Osteoblast (primary cell): ENCODE measurements at regions not wholly inside any gene's neighbourhood (a gene's known extent, or its start where the extent isn't known, plus 50 kb on each side); places are given as distances from the start of the nearest gene placed in this dataset.

Source experiments
- DNase-seq: peaks from one replicate; pipeline ENCODE4 v3.0.0; 2011; ENCODE audit warnings: low spot score, mixed read lengths; ENCODE audit not compliant: insufficient read length; ENCODE audit errors: missing footprints
- H2AFZ ChIP-seq: 2 replicates; pipeline ENCODE4 v1.6.0; 2011; ENCODE audit warnings: mild to moderate bottlenecking, low read length
- H3K27ac ChIP-seq: 2 replicates; pipeline ENCODE4 v1.5.1; 2011; ENCODE audit warnings: mild to moderate bottlenecking, low read depth, low read length, moderate library complexity
- H3K27me3 ChIP-seq: 2 replicates; pipeline ENCODE4 v1.6.0; 2012; ENCODE audit warnings: mild to moderate bottlenecking, control low read depth, inconsistent platforms, low read length, moderate library complexity; ENCODE audit not compliant: insufficient read depth
- H3K36me3 ChIP-seq: 2 replicates; pipeline ENCODE4 v1.5.1; 2011; ENCODE audit warnings: mild to moderate bottlenecking, low read length, control low read depth, moderate library complexity; ENCODE audit not compliant: insufficient read depth
- H3K4me1 ChIP-seq: 2 replicates; pipeline ENCODE4 v1.5.1; 2011; ENCODE audit warnings: mild to moderate bottlenecking, low read length, control low read depth, moderate library complexity; ENCODE audit not compliant: insufficient read depth
- H3K4me2 ChIP-seq: 2 replicates; pipeline ENCODE4 v1.6.0; 2011; ENCODE audit warnings: mild to moderate bottlenecking, low read length; ENCODE audit not compliant: insufficient read depth
- H3K4me3 ChIP-seq: fragments of 200-600 bp; sonication (generic); 3 replicates; pipeline ENCODE4 v1.5.1; 2012; ENCODE audit warnings: mild to moderate bottlenecking, low read length, inconsistent platforms; ENCODE audit not compliant: insufficient read depth
- H3K79me2 ChIP-seq: 2 replicates; pipeline ENCODE4 v1.6.0; 2012; ENCODE audit warnings: mild to moderate bottlenecking, low read length, control low read depth, inconsistent platforms; ENCODE audit not compliant: insufficient read depth
- H3K9me3 ChIP-seq: 2 replicates; pipeline ENCODE4 v1.5.1; 2011; ENCODE audit warnings: low read depth, low read length, control low read depth
- H4K20me1 ChIP-seq: 2 replicates; pipeline ENCODE4 v1.6.0; 2012; ENCODE audit warnings: mild to moderate bottlenecking, low read length, control low read depth; ENCODE audit not compliant: insufficient read depth
- CTCF ChIP-seq: IDR thresholded peaks from 2 replicates; pipeline ENCODE4 v1.5.1; 2011; ENCODE audit warnings: mild to moderate bottlenecking, low read depth, low read length, moderate library complexity; ENCODE audit errors: extremely low read depth

GRCh38 chr2:40716879-40717278 is 265.0 kb upstream of the SLC8A1 start:
- Histone ChIP-seq H3K4me1 (peaks cover 7% of the 10 kb centered on the region), H3K27me3 (no peaks in the 10 kb centered on the region), H3K4me3 (no peak overlapping the region), H2AFZ (no peak overlapping the region), H3K36me3 (no peaks in the 10 kb centered on the region), H4K20me1 (no peaks in the 10 kb centered on the region), H3K79me2 (no peaks in the 10 kb centered on the region), H3K27ac (peak overlapping the region; percentile 47), H3K4me2 (no peak overlapping the region), H3K9me3 (no peaks in the 10 kb centered on the region)
- no peak for TF ChIP-seq CTCF
- peak; percentile 13 for DNase-seq

GRCh38 chr2:40719414-40719813 is 267.5 kb upstream of the SLC8A1 start:
- Histone ChIP-seq H3K36me3 (no peaks in the 10 kb centered on the region), H3K4me2 (no peak overlapping the region), H3K79me2 (no peaks in the 10 kb centered on the region), H3K4me3 (no peak overlapping the region), H3K4me1 (peaks cover 8% of the 10 kb centered on the region), H3K27me3 (no peaks in the 10 kb centered on the region), H4K20me1 (no peaks in the 10 kb centered on the region), H3K27ac (no peak overlapping the region), H3K9me3 (no peaks in the 10 kb centered on the region), H2AFZ (peak overlapping the region; percentile 52)
- no peak for TF ChIP-seq CTCF
- no peak for DNase-seq

GRCh38 chr2:40721595-40721994 is 269.7 kb upstream of the SLC8A1 start:
- no peak for TF ChIP-seq CTCF
- peaks cover 8% of the 10 kb centered on the region for H3K4me1 ChIP-seq
- no peaks in the 10 kb centered on the region for H3K9me3 ChIP-seq
- no peak overlapping the region for H3K4me3 ChIP-seq
- peak overlapping the region; percentile 18 for H3K4me2 ChIP-seq
- H3K27me3 ChIP-seq: no peaks in the 10 kb centered on the region
- H3K27ac ChIP-seq: no peak overlapping the region
- no peak overlapping the region for H2AFZ ChIP-seq
- DNase-seq: peak; percentile 4
- no peaks in the 10 kb centered on the region for H4K20me1 ChIP-seq
- no peaks in the 10 kb centered on the region for H3K79me2 ChIP-seq
- no peaks in the 10 kb centered on the region for H3K36me3 ChIP-seq

GRCh38 chr2:40723194-40723593 is 271.3 kb upstream of the SLC8A1 start:
- no peak for DNase-seq
- H3K4me3 ChIP-seq: no peak overlapping the region
- H3K27ac ChIP-seq: no peak overlapping the region
- no peaks in the 10 kb centered on the region for H3K27me3 ChIP-seq
- no peak for TF ChIP-seq CTCF
- no peaks in the 10 kb centered on the region for H3K9me3 ChIP-seq
- H3K4me2 ChIP-seq: no peak overlapping the region
- no peak overlapping the region for H2AFZ ChIP-seq
- no peaks in the 10 kb centered on the region for H3K36me3 ChIP-seq
- H4K20me1 ChIP-seq: no peaks in the 10 kb centered on the region
- no peaks in the 10 kb centered on the region for H3K79me2 ChIP-seq
- H3K4me1 ChIP-seq: peaks cover 4% of the 10 kb centered on the region
